NCI-H510A (cell line): ENCODE measurements at regions not wholly inside any gene's neighbourhood (a gene's known extent, or its start where the extent isn't known, plus 50 kb on each side); places are given as distances from the start of the nearest gene placed in this dataset.

Experiments used
- DNase-seq: peaks from one replicate; lab custom pipeline; 2025; lab: John Stamatoyannopoulos, UW

DNA sequence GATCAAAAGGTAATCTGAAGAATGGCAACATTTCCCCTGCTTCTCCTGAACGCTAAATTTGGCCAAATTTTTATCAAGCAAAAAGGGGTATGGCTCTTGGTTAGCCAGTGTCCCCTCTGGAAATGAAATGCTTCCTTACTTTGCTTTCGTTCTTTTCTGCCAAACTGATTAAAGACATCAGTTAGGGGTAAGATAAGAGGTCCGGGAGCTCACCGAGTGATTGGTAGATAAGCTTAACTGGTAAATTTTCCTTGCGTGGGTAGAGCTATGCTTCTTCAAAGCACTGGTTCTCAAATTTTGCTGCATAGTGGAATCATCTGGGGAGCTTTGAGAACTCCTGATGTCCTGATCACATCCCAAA is 62.7 kb upstream of the MAPRE2 start:
- no peak for DNase-seq

DNA sequence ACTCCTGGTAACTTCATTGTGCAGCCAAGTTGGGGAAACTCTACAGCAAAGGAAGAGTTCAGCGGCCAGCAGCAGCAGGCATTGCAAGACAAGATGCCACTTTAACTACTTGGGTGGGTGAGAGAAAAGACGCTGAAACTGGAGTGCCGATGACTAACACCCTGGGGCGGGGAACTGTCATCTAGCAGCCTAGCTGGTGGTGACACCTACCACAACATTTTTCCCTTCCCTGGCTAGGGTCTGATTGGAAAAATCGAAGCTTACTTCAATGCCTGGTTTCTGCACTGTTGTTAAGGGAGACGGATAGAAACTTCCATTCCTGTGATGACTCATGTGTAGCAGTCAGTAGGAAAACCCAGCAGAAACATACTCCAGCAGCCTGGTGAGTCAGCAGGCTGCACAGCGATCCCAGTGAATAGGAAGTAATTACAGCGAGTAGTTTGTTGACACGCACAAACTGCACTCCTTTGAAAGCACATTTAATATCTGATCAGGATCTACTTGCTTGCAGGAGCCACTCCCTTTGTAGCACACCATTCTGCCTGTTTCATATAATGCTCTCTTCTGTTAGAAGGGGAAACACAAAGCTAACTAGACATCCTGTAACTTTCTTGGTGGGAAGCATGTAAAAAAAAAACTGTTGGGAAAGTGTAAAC is 62.1 kb upstream of the MAPRE2 start:
- peak; percentile 80 for DNase-seq

DNA sequence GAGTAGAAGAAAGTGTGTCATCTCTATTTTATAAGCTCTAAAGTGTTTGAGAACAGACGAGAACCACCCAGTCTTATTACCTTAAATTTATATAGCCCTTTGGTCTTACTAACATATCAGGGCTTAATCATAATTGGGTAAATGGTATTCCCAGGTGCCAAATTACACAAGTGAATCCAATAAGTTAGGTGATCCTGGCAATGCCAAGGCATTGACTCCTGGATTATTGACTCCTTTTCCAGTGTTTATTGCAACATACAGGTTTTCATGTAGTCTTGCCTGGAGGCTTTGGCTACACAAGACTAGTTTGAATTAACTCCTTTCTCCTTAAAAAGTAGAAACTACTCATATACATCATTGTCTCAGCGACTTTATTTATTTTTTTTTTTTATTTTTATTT is 59.7 kb upstream of the MAPRE2 start:
- DNase-seq: no peak

DNA sequence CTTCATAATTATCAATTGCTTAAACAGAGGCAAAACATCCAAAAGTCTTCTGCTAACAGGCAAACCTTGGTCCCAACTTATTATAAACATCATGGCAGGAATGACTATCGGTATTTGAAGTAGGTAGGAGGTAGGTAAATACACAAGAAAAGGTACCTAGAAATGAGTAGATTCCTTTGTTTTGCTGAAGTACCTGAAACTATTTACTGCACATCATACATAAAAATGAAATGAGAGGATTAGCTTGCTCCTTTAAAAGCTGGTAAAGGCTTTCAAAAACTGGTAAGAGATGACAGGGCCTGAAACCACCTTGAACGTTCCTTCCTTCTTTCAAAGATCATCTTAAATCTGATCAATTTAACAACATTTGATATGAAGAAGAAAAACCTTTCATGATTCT is 55.2 kb upstream of the MAPRE2 start:
- no peak for DNase-seq

DNA sequence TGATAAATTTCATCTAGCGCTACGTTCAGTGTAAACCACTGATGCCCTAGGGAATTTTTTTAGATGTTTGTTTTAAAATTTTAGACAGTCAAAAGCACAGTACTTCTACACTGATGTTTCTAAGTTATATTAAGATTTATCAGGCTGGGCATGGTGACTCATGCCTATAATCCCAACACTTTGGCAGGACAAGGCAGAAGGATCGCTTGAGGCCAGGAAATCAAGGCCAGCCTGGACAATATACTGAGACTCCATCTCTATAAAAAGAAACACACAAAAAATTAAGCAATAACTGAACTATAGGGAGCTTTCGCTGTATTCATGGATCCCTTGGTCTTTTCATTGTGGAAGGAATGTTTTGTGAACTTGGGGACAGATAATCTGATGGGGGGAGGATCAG is 50.6 kb upstream of the MAPRE2 start:
- no peak for DNase-seq

DNA sequence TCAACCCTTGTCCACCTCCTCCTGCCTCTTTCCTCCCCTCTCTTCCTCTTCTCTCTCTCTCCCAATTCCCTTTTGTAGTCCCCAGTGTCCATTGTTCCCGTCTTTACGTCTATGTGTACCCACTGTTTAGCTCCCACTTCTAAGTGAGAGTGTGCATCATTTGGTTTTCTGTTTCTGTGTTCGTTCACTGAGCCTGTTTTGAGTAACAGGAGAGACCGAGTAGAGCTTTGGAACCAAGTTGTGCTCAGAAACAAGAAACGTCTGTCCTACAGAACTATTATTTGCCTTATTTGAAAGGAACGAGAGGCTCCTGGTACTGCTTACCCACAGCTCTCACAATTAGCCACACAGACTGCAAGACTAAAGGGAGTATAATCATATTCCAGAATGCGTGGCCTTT is 50.1 kb upstream of the MAPRE2 start:
- no peak for DNase-seq
